ENCODE measurements at regions not wholly inside any gene's neighbourhood (a gene's known extent, or its start where the extent isn't known, plus 50 kb on each side); places are given as distances from the start of the nearest gene placed in this dataset.
A peak's percentile ranks its signal among the peaks of the same experiment; 100 is the strongest.

GRCh38 chr3:5437783-5438323, 250.3 kb downstream of the EDEM1 start:
- Histone ChIP-seq H3K9ac (ENCODE audit: insufficient read depth in 1 of 2, low read depth in 2 of 2, low read length in 2 of 2) (peak overlapping the region in 1 of 2 experiments; percentile 47; a peak in 2 of 4 replicates), H3K9me3 (replicated peaks; ENCODE audit: control insufficient read depth, insufficient read depth, low read depth, low read length) (no peaks in the 10 kb centered on the region), H3K4me1 (replicated peaks in 1 of 2; ENCODE audit: control insufficient read depth in 2 of 2, insufficient read depth in 2 of 2, low read length in 2 of 2) (peaks cover 0 to 41% of the 10 kb centered on the region in 2 experiments), H3K79me2 (ENCODE audit: control insufficient read depth, insufficient read depth, low read length) (no peaks in the 10 kb centered on the region), H3K27ac (ENCODE audit: extremely low read depth, low read depth, low read length) (peak overlapping the region; percentile 75), H3K4me3 (no peak overlapping the region), H3K9me1 (ENCODE audit: control insufficient read depth, insufficient read depth, low read length) (no peaks in the 10 kb centered on the region), H3K4me2 (ENCODE audit: insufficient read depth, low read length) (peak overlapping the region; percentile 71), H2AFZ (ENCODE audit: low read depth, low read length) (peak overlapping the region; percentile 89), H4K20me1 (replicated peaks; ENCODE audit: control insufficient read depth, insufficient read depth, low read length) (no peaks in the 10 kb centered on the region), H3K36me3 (ENCODE audit: control insufficient read depth, insufficient read depth, low read length) (no peaks in the 10 kb centered on the region), H3K27me3 (ENCODE audit: control insufficient read depth in 2 of 2, insufficient read depth in 2 of 2, low read length in 2 of 2) (no peaks in the 10 kb centered on the region)
- DNase-seq (ENCODE audit: extremely low read depth in 1 of 4, low spot score in 3 of 4) (peak; percentile 40 to 75 (median 52)), FAIRE-seq (peak; percentile 82), ATAC-seq (peak; percentile 76)
- in situ Hi-C loops (cut with MboI), result no loop called here
- 2% methylated on average over 3 of the region's 3 CpGs for WGBS (ENCODE audit: insufficient coverage, low coverage, missing lambda C conversion rate)
- ChIA-PET POLR2A (interaction anchor here (1.0 to 1.4 kb wide), 2 partner anchors 8 to 174 kb away, joined by 3 to 9 read pairs; no protein-coding TSS in a partner anchor), CTCF (ENCODE audit: low intra/inter-chr PET ratio) (no interaction called here)
- intact Hi-C loops (cut with micrococcal nuclease), result no loop called here
- BruUV-seq (replicated peaks), result no TSS peak
- no peak for TF ChIP-seq SMARCB1 (IDR thresholded peaks at IDR 0.05; ENCODE audit: insufficient read length, low read depth)
- TF ChIP-seq PHTF2 (CRISPR knock-in tag; IDR thresholded peaks at IDR 0.05), result no peak
- TF ChIP-seq NRF1 (conservative IDR thresholded peaks at IDR 0.05 in 1 of 2, IDR thresholded peaks at IDR 0.05 in 1 of 2), result no peak
- TF ChIP-seq CREB3L1 (IDR thresholded peaks at IDR 0.05; ENCODE audit: borderline replicate concordance, low read depth), result no peak
- TF ChIP-seq TBP (optimal IDR thresholded peaks at IDR 0.05; ENCODE audit: low read depth, low read length), result no peak
- no peak for TF ChIP-seq ZNF609 (CRISPR knock-in tag; IDR thresholded peaks at IDR 0.05; ENCODE audit: borderline replicate concordance)
- TF ChIP-seq ZBTB12 (CRISPR knock-in tag; IDR thresholded peaks at IDR 0.05), result no peak
- no peak for TF ChIP-seq RAD51 (IDR thresholded peaks at IDR 0.05; ENCODE audit: borderline replicate concordance, low read depth)
- TF ChIP-seq BRD9 (IDR thresholded peaks at IDR 0.05; ENCODE audit: low read depth, partially characterized antibody), result peak; percentile 66
- TF ChIP-seq ELF4 (CRISPR knock-in tag; IDR thresholded peaks at IDR 0.05), result no peak
- peak; percentile 23 to 35; a peak in 1 of 4 replicates for TF ChIP-seq MAZ (CRISPR knock-in tag; conservative IDR thresholded peaks at IDR 0.05 in 1 of 2, IDR thresholded peaks at IDR 0.05 in 1 of 2)
- TF ChIP-seq MNT (conservative IDR thresholded peaks at IDR 0.05), result 0 out of 4 replicates have a peak, but pooled peaks of 1 of the 2 experiments have one; percentile 28
- TF ChIP-seq ZNF224 (CRISPR knock-in tag; IDR thresholded peaks at IDR 0.05), result no peak
